Endothelial cell (in vitro differentiated cells): ENCODE measurements at regions not wholly inside any gene's neighbourhood (a gene's known extent, or its start where the extent isn't known, plus 50 kb on each side); places are given as distances from the start of the nearest gene placed in this dataset.

Experiments used
- DNase-seq: peaks from one replicate; pipeline ENCODE4 v3.0.0; 2021; ENCODE audit warnings: low spot score
- H3K27ac Mint-ChIP-seq: one replicate; pipeline ENCODE4 v1.8.0; 2021; ENCODE audit warnings: mixed read lengths, inconsistent platforms; ENCODE audit not compliant: unreplicated experiment
- H3K27me3 Mint-ChIP-seq: one replicate; pipeline ENCODE4 v1.8.0; 2021; ENCODE audit warnings: mild to moderate bottlenecking, moderate library complexity, mixed read lengths, inconsistent platforms; ENCODE audit not compliant: unreplicated experiment
- H3K36me3 Mint-ChIP-seq: one replicate; pipeline ENCODE4 v1.8.0; 2021; ENCODE audit warnings: mild to moderate bottlenecking, low read depth, mixed read lengths, inconsistent platforms; ENCODE audit not compliant: unreplicated experiment
- H3K4me1 Mint-ChIP-seq: one replicate; pipeline ENCODE4 v1.8.0; 2021; ENCODE audit warnings: mild to moderate bottlenecking, mixed read lengths, inconsistent platforms; ENCODE audit not compliant: unreplicated experiment
- H3K4me3 Mint-ChIP-seq: one replicate; pipeline ENCODE4 v1.8.0; 2021; ENCODE audit warnings: mild to moderate bottlenecking, mixed read lengths, inconsistent platforms; ENCODE audit not compliant: unreplicated experiment
- H3K9me3 Mint-ChIP-seq: one replicate; pipeline ENCODE4 v1.8.0; 2021; ENCODE audit warnings: mixed read lengths, inconsistent platforms; ENCODE audit not compliant: unreplicated experiment
- TF ChIP-seq, protein P1 (sequence below): fragments of 200-600 bp; sonication (generic); IDR thresholded peaks from one replicate; pipeline ENCODE4 v1.5.0; 2021; ENCODE audit warnings: antibody characterized with exemption; ENCODE audit not compliant: unreplicated experiment

DNA sequence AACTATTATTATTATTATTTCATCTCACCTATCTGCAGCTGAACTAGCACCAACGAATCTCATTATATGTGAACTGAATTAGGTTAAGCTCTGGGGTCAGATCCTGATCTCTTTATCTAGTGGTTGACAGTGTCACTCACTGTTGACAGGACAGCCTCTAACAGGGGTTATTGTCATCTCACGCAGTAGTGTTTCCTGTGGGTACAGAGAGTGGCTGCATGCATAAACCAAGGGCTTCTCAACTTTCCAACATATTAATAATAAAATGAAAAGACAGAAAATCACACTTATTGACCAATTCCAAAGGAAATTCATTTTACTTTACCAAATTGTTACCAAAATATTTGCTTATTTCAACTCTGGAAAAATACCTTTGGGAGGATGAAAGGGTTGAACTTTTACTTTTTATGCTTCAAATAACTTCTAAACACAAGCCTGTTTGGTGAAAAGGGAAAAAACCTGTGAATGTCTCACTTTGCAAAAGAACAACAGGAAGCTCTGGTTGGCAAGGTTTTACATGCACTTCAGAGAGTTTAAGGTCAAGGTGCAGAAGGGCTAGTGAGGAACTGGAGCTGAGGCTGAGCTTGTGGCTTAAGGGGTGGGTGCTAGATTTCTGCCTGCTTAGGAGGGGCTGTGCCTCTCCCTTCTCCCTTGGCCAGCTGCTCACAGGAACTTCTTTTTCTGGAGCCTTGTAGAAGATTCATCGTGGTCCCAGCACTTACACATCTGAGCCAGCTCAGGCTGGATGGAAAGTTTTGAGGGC, 72.6 kb downstream of the CTAGE1 start:
- TF ChIP-seq, protein P1, sequence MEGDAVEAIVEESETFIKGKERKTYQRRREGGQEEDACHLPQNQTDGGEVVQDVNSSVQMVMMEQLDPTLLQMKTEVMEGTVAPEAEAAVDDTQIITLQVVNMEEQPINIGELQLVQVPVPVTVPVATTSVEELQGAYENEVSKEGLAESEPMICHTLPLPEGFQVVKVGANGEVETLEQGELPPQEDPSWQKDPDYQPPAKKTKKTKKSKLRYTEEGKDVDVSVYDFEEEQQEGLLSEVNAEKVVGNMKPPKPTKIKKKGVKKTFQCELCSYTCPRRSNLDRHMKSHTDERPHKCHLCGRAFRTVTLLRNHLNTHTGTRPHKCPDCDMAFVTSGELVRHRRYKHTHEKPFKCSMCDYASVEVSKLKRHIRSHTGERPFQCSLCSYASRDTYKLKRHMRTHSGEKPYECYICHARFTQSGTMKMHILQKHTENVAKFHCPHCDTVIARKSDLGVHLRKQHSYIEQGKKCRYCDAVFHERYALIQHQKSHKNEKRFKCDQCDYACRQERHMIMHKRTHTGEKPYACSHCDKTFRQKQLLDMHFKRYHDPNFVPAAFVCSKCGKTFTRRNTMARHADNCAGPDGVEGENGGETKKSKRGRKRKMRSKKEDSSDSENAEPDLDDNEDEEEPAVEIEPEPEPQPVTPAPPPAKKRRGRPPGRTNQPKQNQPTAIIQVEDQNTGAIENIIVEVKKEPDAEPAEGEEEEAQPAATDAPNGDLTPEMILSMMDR, result no peak
- Mint-ChIP-seq H3K9me3 (no peaks in the 10 kb centered on the region), H3K27ac (no peak overlapping the region), H3K4me1 (peaks cover 48% of the 10 kb centered on the region), H3K27me3 (peaks cover 15% of the 10 kb centered on the region), H3K4me3 (no peak overlapping the region), H3K36me3 (peaks cover 5% of the 10 kb centered on the region)
- no peak for DNase-seq

DNA sequence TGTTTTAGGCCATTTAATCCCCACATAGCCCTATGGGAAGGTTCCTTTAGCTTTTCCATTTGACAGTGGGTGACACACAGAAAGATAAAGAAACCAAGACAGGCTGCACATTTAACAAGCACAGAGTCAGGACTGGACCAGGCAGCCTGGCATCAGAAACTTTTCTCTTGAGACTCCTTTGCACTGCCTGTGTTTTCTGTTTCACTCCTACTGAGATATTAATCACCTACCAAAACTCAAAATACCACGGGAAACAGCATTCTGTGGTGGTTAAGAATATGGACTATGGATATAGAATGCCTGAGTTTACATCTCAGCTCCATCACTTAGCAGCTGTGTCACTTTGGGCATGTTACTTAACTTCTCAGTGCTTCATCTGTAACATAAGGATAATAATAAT, 73.3 kb downstream of the CTAGE1 start:
- H3K4me3 Mint-ChIP-seq, result no peak overlapping the region
- peaks cover 45% of the 10 kb centered on the region for H3K4me1 Mint-ChIP-seq
- no peak for DNase-seq
- no peaks in the 10 kb centered on the region for H3K9me3 Mint-ChIP-seq
- peaks cover 13% of the 10 kb centered on the region for H3K27me3 Mint-ChIP-seq
- no peak overlapping the region for H3K27ac Mint-ChIP-seq
- TF ChIP-seq, protein P1, result no peak
- H3K36me3 Mint-ChIP-seq, result peaks cover 5% of the 10 kb centered on the region

DNA sequence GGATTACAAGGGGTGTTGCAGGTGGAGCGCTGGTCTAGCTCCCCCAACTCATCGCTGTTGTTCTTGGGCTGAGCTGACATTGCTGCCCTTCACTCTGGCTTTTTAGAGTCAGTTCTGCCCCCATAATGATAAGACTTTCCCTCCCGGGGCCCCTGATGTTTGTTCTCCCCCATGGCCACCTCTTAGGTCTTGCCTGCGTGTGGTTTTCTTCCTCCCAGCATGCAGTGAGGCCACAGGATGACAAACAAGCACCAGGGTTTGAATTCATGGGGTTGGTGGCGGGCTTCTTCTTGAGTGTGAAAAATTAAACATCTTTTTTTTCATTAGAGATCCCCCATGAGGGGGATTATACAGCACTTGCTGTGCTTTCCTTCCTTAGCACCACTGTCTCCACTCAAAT, 74.1 kb downstream of the CTAGE1 start:
- peaks cover 5% of the 10 kb centered on the region for H3K36me3 Mint-ChIP-seq
- no peak overlapping the region for H3K4me3 Mint-ChIP-seq
- no peak for DNase-seq
- TF ChIP-seq, protein P1, result no peak
- peaks cover 40% of the 10 kb centered on the region for H3K4me1 Mint-ChIP-seq
- no peaks in the 10 kb centered on the region for H3K9me3 Mint-ChIP-seq
- H3K27me3 Mint-ChIP-seq, result peaks cover 11% of the 10 kb centered on the region
- H3K27ac Mint-ChIP-seq, result no peak overlapping the region

DNA sequence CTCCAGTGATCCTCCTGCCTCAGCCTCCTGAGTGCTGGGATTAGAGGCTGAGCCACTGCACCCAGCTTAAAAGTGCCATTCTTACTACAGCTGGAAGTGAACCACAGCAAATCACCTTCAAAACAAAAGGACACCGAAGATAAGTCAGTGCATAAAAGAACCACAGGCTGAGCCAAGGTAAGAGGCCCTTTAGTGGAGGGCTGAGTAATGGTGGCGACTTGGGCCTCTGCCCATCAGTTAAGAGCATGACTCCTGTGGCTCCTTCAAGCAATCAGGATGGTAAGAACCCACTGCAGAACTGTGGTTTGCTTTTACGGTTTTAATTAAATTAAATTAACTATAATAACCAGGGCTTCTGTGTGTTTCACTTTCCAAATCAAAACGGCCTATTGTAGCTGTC, 75.1 kb downstream of the CTAGE1 start:
- Mint-ChIP-seq H3K27ac (no peak overlapping the region), H3K27me3 (peaks cover 8% of the 10 kb centered on the region)
- TF ChIP-seq, protein P1, result no peak

GRCh38 chr18:22340331-22340730, 77.4 kb downstream of the CTAGE1 start:
- H3K36me3 Mint-ChIP-seq, result peaks cover 5% of the 10 kb centered on the region
- TF ChIP-seq, protein P1, result no peak
- peaks cover 42% of the 10 kb centered on the region for H3K4me1 Mint-ChIP-seq
- peaks cover 16% of the 10 kb centered on the region for H3K27me3 Mint-ChIP-seq
- H3K9me3 Mint-ChIP-seq, result no peaks in the 10 kb centered on the region
- H3K4me3 Mint-ChIP-seq, result no peak overlapping the region
- H3K27ac Mint-ChIP-seq, result no peak overlapping the region
- no peak for DNase-seq

More for the DNA sequence above, 75.1 kb downstream of the CTAGE1 start:
- Mint-ChIP-seq H3K4me1 (peaks cover 42% of the 10 kb centered on the region), H3K36me3 (peaks cover 5% of the 10 kb centered on the region), H3K4me3 (no peak overlapping the region), H3K9me3 (no peaks in the 10 kb centered on the region)
- no peak for DNase-seq
